ENCODE measurements at regions not wholly inside any gene's neighbourhood (a gene's known extent, or its start where the extent isn't known, plus 50 kb on each side); places are given as distances from the start of the nearest gene placed in this dataset.

- TF ChIP-seq CTCF (IDR thresholded peaks at IDR 0.05) (no peak), POLR2AphosphoS5 (IDR thresholded peaks at IDR 0.05) (no peak), POLR2A (IDR thresholded peaks at IDR 0.05) (no peak)
These were observed 497.9 kb downstream of the EPHA4 start for GRCh38 chr2:221074238-221074637.
